Stimulated activated CD4-positive, alpha-beta T cell treated with anti-CD3 and anti-CD28 coated beads, Interleukin-1b, Interleukin-23, amount 100 ng/mL, for 1 hour (primary cell): ENCODE measurements at regions not wholly inside any gene's neighbourhood (a gene's known extent, or its start where the extent isn't known, plus 50 kb on each side); places are given as distances from the start of the nearest gene placed in this dataset.

Experiments
- DNase-seq, 2 donors: peaks; one replicate each; pipeline ENCODE4 v3.0.0-alpha.2; 2020; ENCODE audit warnings: low read depth in 2 of 2

DNA sequence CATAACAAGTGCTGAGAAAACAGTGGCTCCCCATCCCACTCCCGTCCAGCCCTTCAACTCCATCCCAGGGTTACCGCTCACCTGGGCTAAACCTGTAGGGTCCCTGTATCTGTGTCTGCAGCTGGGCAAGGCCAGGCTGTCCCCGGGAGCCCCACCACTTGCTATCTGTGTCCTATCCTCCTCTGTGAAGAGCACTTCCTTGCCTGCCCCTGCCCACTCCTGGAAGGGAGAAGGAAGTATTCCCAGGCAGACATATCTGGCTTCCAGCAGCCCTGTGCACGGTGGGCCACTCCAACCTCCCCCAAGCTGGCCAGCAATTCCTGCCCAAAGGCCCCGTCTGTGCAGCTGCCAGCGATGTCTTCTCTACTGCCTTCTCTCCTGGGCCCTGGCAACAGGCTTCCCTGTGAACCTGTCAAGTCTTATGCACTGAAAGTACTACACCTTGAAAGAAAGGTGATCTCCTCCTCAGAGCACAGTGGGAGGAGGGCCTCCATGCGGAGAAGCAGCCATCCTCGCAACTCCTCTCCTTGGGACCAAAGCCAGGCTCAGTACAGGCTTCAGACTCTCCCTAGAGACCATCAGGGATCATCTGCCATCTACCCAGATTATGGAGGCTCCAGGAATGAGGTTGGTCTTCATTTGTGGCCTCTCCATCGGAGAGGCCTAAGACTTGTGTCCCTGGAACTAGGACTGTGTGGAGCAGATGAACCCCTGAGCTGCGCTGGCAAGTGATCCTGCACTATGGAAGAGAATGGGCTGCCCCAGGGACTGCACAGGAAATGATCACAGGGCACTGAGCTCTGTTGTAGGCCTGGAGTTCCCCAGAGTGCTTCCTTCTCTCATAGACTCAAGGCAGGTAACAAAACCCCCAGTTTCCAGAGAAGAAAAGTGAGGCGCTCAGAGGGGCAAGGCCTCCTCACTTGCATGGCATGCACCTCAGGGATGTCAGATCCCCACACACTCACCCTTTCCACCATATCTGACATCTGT, 663.6 kb downstream of the BCL11B start:
- DNase-seq = no peak

DNA sequence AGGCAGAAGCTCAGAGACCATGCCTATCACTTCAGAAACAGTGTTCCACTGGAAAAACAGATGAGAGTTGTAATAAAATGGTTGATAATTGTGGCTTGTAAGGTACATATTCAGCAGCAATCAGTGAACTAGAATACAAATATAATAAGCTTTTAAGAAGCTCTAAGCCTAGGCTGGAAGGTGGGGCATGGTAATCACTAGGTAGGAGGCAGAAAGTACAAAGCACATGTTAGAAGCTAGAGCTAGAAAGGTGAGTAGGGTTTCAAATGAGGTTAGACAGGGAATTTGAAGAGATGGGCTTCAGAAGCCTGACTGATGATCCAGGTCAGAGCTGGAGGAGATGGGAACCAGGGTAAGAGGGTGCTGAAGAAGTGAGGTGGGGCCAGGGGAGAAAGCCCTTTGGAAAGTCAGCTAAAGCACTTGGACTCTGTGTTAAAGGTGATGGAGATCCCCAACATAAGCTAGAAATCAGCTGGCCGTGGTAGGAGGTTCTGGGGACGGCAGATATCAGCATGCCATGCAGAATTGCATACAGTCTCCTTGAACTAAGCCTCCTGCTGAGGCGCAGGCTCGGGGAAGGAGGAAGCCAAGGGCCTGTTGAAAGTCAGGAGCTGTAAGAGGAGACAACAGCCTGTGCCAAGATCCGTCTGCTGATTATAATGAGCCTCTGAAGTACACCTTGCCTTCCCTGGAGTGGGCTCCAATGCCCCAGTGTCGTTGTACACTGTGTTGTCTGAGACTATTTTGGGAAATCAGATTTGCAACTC, 659.4 kb downstream of the BCL11B start:
- DNase-seq = no peak

DNA sequence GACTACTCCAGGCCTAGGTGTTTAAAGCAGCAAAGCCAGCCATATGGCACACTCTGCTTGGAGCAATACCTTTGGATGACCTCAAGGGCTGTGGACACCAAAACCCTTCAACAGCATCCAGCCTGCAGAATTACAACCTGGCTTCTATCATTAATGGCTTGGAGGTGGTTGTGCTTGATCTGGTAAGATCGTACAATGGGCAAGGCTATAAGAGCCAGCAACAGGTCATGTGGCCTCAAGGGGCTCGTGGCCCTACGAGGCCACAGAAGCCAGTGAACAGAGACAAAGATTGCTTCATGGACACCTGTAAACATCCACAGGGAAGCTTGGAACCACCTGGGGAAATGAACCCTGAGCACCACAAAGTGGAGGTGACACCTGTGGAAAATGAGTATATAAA, 657.3 kb downstream of the BCL11B start:
- no peak for DNase-seq

DNA sequence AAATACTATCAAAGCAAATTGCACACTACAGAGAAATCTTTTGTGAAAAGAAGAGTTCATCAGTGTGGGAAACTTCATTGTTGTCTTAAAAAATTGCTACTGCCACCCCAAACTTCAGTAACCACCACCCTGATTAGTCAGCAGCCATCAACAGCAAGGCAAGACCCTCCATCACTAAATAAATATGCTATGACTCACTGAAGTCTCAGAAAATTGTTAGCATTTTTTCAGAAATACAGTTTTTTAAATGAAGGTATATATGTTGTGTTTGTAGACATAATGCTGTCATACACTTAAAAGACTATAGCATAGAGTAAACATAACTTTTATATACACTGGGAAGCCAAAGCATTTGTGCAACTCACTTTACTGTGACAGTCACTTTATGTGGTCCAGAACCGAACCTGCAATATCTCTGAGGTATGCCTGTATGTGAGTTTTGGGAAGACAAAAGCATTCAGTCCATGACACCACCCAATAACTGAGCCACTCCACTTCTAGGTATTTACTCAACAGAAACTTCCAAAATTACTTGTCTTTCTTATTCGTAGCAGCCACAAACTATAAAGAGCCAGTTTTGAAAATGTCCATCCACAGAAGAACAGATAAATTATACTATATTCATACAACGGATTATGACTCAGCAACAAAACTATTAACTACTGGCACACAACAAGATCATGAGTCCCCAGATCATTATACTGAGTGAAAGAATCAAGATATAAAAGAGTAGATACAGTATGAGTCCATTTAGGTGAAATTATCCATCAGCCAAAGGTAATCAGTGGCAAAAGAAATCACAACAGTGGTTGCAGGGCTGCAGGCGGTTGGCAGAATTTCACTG, 649.6 kb downstream of the BCL11B start:
- DNase-seq = no peak

DNA sequence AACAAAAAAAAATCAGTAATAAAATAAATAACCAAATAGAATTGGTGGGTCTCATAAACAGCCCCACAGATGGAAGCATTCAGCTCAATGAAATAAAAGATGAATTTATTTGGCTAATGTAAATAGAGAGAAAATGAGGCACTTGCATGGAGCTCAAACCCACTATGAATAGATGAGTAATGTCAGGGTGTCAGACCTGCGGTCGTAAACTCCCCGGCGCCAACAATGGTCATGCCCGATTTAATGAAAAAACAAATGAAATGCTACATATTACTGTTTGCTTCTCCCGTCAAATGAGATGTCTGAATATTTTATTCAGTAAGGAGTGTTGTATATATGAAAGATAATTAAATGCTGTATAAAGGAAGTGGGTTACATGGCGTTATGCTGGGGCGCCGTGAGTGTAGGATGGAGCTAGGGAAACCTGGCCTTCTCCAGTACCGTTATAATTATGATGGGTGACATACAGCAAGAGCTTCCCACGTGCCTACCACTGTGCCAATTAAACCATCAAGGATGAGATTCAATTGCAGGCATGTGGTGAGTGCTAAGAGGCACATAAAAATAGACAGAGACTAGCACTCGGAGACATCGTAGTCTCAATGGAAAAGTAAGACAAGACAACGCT, 648.1 kb downstream of the BCL11B start:
- no peak for DNase-seq

DNA sequence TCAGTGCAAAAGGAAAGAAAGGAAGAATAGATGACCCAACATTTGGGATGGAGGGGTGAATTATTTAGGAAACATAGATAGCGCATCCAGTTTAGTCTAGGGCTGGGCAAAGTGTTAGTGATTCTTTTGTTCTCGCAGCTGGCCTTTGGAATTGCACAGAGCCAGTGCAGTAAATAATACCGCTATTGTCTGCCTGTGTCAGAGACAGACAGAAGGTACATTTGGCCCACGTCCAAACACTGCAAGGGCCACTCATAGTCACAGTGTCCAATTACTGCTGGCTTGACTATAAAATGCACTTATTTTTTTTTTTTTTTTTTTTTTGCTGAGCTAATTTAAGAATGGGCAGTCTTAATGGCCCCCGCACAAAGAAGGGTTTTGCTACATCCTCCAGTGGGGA, 638.6 kb downstream of the BCL11B start:
- no peak for DNase-seq

DNA sequence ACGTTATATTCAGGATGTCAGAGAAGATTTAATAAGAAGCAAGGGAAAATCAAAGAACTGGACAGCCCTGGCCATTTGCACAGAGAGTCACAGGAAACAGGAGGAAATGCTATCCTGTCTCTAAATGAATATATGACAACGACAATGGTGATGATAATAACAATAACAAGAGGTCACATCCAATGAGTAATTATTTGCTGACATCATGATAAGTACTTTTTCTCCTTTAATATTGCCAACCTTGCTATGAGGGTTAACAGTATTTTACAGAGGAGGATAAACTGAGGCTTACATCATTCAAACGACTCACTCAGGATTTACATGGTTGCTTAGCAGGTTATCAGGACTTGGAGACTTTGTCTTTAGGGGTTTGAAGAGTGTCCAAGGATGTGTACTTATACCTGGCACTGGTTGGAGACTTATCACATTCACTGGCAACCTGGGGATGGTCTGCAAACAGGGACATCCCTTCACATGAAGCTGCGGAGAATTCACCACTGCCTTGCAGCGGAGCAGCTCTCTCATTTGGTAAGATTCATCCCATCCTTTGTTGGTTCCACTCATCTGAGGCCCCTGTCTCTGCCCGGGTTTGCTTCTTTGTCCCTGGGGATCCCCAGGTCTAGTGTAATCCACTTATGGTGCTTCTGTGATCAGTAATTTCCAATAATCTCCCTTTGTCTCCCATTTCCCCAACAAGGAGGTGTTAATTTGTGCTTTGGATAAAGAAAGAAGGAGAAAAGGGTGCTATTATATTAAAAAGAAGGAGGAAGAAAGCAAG, 637.8 kb downstream of the BCL11B start:
- DNase-seq = no peak

DNA sequence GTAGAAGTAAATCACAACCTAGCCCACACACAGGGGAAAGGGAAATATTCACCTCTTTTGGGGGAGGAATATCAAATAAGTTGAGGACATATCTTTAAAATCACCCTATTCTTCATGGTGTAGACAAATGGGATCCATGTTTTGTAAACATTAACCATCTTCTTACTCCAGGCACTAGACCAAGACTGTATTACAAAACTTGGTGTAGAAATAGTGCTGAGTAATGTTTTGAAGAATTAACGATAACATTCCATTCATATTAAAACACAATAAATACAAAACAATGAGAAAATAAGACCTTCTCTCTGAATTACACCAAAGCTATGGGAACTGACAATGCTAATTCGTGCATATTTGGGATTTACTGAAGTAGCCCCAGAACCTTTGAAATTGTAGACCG, 633.6 kb downstream of the BCL11B start:
- DNase-seq = no peak

DNA sequence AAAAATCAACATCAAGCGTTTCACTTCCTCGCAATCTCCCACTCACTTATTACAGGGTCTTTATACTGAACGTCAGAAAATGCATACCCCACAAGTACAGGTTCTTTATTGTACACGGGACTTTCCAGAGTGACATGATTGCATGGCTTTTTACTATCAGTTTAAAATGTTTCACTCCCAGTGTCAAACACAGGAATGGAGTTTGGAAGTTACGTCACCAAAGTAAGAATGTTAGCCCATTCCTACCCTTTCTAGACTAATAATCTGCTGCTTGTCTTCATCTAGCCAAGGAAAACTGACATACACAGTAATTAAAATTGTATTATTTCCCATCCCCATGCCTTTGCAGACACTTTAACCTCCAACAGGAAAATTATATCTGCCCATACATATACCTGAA, 624.2 kb downstream of the BCL11B start:
- DNase-seq = no peak

DNA sequence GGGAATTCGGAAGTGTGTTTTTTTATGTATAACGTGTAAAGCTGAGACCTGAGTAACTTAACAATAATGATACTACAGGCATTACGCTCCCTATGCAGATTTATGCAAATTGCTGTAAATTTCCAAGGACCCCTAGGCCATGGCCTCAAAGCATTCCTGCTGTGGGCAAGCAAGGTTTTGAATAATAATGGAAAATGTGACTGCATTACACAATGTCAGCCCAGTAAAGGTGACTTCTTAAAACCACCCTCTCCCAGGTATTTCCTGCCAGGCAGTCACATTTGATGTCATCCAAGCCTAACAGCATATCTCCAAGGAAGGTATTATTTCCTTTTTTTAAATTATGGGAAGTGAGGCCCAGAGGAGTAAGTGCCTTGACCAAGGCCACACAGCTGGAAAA, 621.0 kb downstream of the BCL11B start:
- no peak for DNase-seq

DNA sequence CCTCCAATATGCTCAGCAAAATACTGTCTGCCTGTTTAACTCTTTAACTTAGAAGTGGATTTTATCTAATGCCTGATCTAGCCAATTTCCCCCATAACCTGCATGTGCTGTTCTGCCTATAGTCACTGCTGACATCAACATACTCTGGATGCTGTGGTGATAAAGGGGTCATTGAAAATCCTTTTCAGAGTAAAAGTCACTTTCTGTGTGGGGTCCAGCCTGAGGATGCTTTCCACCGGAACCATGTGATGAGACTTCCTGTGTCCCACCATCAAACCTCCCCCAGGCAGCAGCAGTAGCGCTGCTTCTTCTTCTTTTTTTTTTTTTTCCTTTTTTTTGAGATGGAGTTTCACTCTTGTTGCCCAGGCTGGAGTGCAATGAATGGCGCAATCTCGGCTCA, 607.0 kb downstream of the BCL11B start:
- no peak for DNase-seq

DNA sequence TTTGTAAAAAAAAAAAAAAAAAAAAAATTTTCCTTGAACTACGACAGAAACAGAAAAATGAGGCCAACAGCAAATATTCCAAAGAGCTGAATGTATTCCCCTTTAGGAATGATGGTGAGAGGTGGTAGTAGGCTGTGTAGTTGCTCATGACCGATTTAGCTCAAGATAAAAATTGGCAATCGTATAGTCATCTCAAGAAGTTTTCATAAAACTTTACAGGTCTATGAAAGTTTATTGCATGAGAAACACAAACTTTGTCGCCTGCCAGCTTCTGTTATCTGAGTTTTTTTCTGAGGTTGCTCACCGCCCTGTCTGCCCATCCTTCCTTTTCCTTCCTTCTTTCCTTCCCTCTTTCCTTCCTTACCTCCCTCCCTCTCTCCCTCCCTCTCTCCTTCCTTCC, 605.5 kb downstream of the BCL11B start:
- DNase-seq = no peak

DNA sequence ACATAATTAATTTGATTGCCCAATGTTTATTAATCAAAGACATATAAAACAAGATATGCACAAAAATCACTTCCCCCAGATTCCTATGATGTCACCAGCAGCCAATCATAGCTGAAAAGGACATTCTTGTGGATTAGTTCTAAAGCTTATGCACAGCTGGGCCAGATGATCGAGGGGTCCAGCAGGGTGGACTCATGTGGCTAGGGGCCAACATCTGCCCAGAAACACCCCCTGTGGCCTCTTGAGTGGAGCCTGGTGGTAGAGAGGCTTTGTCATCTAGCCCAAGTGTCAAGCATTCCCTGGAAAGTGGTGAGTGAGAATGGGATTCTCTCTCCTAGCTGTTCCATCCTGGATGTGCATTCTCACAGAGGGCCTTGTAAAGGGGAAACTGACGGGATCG, 590.0 kb downstream of the BCL11B start:
- no peak for DNase-seq

DNA sequence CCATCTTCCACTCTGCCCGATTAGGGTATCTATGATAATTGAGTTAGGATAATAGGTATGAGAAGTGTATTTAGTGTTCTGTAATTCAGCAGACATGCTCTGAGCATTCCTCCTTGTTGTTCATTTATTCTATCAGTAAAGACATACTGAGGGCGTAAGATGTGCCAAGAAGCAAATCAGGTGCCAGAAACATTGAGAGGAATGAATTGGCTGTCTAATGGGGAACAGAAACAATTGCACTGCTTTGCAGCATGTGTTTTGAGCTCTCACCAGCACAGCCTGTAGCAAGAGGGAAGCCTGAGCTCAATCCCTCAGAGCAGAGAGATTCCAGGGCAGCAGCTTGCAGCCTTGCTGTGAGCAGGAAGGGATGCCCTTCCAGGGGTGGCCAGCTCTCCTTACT, 589.3 kb downstream of the BCL11B start:
- no peak for DNase-seq

DNA sequence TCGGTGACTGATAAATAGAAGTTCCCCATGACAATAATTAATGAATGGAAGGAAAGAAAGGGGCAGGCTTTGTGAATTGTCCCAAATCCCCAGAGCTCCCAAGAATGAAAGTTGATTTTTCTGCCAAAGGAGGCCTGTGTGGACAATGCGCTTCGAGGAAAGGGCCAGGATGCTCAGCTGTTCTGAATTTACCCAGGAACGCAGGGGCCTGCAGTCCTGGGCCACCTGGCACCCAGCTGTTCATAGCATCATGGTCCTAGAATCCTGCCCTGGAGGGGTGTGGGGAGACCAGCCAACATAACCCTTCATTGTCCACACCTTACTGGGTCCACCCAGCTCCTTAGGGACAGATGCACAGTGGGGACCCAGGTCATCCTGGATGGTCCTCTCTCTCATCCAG, 587.5 kb downstream of the BCL11B start:
- no peak for DNase-seq

DNA sequence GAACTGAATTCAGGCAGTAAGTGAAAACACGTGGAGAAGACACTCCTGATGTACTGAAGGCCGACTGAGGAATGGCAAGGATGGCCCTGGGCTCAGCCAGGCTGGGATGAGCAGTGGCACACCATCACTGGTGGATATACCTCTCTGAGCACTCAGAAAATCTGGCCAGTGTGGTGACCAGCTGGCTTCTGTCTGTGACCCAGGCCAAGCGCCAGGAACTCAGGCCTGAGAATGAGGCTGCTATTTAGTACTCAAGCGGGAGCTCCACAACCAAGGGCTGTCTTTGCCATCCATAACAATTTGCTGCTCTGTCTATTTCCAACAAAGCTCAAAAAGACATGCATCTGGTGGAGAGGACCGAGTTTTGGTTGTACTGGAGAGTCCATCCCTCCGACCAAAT, 586.3 kb downstream of the BCL11B start:
- no peak for DNase-seq

DNA sequence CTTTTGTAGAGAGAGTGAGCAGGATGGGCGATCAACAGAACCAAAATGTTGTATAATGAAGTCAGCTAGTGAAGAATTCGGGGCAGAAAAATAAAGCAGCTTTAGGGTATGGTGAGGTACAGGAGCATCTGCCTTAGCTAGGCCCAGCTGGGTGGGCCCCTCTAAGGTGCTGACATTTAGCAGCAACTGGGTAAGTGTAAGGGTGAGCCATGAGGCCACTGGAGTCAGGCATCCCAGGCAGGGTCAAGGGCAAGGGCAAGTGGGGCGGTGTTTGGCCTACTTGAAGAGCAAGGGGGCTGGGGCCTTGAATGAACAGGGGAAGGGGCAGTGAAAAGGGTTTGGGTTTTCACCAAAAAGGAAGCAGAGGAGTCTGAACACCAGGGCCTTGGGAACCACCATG, 583.6 kb downstream of the BCL11B start:
- DNase-seq = no peak

DNA sequence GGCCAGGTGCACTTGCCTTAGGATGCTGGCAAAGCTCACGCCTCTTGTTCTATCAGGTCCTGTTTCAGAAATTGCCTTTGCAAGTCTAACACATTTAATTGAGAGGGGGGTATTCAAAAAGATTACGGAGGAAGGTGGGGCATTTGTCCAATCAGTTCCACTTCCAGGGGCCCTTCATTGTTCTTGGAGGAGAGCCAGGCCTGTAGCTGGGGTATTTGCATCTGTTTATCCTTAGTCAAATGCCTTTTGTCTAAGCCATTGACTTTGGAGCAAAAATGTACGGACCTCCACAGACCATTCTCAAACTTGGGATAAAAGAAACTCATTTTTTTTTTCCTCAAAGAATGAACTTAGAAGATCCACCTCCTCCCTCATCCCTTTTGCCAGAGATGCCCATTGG, 582.0 kb downstream of the BCL11B start:
- DNase-seq = no peak

DNA sequence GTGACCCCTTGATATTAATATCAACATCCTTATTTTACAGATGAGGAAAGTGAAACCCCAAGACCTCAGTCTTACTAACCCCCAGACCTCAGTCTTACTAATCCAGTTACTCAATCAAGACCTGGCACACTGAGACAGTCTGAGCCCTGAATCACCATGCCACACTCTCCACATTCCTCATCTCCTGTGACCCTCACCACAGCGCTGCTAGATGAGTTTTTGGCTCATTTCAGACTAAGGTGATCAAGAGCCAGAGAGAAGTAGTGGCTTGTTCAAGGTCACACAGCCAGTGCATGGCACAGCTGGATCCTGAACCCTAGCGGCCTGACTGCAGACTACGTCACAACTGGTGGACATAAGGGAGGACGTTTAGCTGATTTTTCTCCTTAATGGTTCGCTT, 579.2 kb downstream of the BCL11B start:
- no peak for DNase-seq

DNA sequence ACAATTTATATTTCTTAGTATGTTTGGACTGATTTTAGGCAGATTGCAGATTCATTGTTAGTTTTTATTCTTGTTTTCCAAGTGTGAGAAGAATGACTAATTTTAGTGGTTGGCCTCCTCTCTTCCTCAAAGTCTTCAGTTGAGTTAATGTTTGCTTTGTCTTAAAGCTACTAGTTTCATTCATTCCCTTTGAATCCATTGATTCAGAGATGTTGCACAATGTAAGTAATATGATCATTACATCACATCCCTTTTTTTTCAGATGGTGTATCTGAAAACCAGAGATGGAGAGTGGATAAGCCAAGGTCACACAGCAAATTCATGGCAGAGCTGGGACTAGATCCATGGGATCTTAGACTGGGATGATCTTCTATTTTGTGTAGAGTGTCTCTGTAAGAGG, 577.5 kb downstream of the BCL11B start:
- no peak for DNase-seq

DNA sequence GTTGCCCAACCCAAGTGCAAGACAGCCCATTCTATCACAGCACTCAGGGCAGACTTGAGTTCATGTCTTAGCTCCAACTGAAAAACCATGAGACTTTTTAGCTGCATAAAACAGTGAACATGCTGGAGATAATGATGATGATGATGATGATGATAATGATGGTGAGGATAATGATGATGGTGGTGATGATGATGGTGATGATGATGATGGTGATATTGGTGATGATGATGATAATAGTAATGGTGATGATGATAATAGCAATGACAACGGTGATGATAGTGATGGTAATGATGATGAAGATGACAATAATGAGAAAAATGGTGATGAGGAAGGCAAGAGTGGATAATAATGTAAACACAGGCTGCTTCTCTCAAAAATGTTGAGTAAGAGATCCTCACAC, 576.2 kb downstream of the BCL11B start:
- no peak for DNase-seq
